ENCODE measurements at regions not wholly inside any gene's neighbourhood (a gene's known extent, or its start where the extent isn't known, plus 50 kb on each side); places are given as distances from the start of the nearest gene placed in this dataset.

DNA sequence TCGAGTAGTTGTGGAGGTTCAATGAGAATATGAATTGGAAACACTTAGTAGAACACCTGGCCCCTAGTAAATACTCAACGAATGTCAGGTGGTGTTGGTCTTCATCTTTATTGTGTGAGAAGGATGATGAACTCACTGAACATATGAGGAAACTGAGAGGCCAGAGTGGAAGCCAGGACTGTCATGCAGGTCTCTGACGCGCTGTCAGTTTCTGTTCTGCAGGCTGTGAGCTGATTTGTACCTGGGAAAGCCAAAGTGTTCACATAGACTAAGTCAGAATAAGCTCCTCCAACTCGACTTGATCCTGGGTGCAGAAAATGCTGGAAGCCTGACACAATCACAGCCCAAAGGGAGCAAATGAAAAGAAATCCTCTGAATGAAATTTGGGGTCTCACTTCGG lies 222.2 kb downstream of the LY86 start:
- no peak for ATAC-seq
- TF ChIP-seq SNAI2 (CRISPR knock-in tag; IDR thresholded peaks at IDR 0.05) (no peak), PPARA (CRISPR knock-in tag; IDR thresholded peaks at IDR 0.05; ENCODE audit: borderline replicate concordance) (no peak), TCF4 (CRISPR knock-in tag; IDR thresholded peaks at IDR 0.05; ENCODE audit: borderline replicate concordance) (no peak), TOX (CRISPR knock-in tag; IDR thresholded peaks at IDR 0.05; ENCODE audit: borderline replicate concordance) (no peak), ISL1 (CRISPR knock-in tag; IDR thresholded peaks at IDR 0.05) (no peak), OSR1 (CRISPR knock-in tag; IDR thresholded peaks at IDR 0.05) (no peak), ARNTL (CRISPR knock-in tag; IDR thresholded peaks at IDR 0.05; ENCODE audit: borderline replicate concordance, low read depth) (no peak), BACH2 (CRISPR knock-in tag; IDR thresholded peaks at IDR 0.05; ENCODE audit: borderline replicate concordance) (no peak)
- TF ChIP-seq, protein P1, sequence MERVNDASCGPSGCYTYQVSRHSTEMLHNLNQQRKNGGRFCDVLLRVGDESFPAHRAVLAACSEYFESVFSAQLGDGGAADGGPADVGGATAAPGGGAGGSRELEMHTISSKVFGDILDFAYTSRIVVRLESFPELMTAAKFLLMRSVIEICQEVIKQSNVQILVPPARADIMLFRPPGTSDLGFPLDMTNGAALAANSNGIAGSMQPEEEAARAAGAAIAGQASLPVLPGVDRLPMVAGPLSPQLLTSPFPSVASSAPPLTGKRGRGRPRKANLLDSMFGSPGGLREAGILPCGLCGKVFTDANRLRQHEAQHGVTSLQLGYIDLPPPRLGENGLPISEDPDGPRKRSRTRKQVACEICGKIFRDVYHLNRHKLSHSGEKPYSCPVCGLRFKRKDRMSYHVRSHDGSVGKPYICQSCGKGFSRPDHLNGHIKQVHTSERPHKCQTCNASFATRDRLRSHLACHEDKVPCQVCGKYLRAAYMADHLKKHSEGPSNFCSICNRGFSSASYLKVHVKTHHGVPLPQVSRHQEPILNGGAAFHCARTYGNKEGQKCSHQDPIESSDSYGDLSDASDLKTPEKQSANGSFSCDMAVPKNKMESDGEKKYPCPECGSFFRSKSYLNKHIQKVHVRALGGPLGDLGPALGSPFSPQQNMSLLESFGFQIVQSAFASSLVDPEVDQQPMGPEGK (CRISPR knock-in tag; IDR thresholded peaks at IDR 0.05; ENCODE audit: borderline replicate concordance), result no peak
- TF ChIP-seq, protein P2, sequence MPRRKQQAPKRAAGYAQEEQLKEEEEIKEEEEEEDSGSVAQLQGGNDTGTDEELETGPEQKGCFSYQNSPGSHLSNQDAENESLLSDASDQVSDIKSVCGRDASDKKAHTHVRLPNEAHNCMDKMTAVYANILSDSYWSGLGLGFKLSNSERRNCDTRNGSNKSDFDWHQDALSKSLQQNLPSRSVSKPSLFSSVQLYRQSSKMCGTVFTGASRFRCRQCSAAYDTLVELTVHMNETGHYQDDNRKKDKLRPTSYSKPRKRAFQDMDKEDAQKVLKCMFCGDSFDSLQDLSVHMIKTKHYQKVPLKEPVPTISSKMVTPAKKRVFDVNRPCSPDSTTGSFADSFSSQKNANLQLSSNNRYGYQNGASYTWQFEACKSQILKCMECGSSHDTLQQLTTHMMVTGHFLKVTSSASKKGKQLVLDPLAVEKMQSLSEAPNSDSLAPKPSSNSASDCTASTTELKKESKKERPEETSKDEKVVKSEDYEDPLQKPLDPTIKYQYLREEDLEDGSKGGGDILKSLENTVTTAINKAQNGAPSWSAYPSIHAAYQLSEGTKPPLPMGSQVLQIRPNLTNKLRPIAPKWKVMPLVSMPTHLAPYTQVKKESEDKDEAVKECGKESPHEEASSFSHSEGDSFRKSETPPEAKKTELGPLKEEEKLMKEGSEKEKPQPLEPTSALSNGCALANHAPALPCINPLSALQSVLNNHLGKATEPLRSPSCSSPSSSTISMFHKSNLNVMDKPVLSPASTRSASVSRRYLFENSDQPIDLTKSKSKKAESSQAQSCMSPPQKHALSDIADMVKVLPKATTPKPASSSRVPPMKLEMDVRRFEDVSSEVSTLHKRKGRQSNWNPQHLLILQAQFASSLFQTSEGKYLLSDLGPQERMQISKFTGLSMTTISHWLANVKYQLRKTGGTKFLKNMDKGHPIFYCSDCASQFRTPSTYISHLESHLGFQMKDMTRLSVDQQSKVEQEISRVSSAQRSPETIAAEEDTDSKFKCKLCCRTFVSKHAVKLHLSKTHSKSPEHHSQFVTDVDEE (CRISPR knock-in tag; IDR thresholded peaks at IDR 0.05), result no peak

DNA sequence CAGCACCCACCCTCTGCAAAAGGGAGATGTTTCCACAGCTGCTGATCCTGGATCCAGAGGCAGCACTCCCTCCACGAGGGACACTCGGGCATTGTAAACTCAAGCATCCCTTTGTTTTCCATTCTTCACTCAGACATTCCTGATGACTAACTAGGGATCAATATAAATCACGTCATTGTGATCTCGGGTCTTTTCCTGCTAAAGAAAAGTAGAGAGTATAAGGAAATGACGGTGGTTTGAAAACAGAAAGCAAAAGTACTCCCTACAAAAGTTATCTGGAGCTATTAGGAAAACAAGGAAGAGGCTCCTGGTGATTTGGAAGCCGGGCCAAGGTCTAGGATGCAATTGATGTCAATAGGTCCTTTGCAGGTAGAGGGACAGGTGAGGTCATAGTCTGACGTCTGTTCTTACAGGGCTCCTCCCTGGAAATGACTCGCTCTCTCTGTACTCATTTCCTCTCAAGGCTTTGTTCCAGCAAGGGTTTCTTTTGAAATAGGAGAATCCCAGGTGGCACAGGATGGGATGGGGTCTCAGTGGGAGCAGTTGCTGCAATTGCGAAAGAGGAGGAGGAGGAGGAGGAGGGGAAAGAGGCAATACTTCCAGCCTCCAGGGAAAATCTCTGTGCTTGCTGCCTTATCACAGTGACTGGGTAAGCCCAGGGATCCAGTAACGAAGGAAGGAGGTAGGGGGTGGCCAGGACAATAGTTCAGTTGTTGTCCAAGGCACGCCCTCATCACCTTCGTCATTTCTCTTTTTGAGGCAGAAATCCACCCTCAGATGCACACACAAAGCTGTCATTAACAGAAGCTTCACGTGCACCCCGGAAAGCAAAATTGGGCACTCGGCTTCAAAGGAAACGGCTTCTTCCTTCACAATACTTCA lies 222.8 kb downstream of the LY86 start:
- no peak for ATAC-seq
- no peak for TF ChIP-seq ZFP3 (CRISPR knock-in tag; IDR thresholded peaks at IDR 0.05)
- no peak for TF ChIP-seq RARB (CRISPR knock-in tag; IDR thresholded peaks at IDR 0.05)
- TF ChIP-seq ZC3H10 (CRISPR knock-in tag; IDR thresholded peaks at IDR 0.05), result no peak
- no peak for TF ChIP-seq ZNF565 (CRISPR knock-in tag; conservative IDR thresholded peaks at IDR 0.05; ENCODE audit: low read depth)

DNA sequence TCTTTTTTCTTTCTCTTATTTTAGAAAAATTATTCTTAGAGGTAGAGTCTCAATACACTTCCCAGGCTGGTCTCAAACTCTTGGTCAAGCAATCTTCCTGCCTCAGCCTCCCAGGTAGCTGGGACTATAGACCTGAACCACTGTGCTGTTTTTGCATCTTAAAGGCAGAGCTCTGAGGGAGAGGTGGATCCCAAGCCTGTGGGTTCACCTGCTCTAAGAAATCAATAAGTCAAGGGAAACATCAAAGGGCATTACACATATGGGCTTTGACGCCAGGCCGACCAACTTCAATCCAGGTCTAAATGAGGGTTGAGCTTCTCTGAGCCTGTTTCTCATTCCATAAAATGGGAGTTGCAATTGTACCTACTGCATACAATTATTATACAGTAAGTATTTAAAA lies 223.9 kb downstream of the LY86 start:
- TF ChIP-seq, protein P3, sequence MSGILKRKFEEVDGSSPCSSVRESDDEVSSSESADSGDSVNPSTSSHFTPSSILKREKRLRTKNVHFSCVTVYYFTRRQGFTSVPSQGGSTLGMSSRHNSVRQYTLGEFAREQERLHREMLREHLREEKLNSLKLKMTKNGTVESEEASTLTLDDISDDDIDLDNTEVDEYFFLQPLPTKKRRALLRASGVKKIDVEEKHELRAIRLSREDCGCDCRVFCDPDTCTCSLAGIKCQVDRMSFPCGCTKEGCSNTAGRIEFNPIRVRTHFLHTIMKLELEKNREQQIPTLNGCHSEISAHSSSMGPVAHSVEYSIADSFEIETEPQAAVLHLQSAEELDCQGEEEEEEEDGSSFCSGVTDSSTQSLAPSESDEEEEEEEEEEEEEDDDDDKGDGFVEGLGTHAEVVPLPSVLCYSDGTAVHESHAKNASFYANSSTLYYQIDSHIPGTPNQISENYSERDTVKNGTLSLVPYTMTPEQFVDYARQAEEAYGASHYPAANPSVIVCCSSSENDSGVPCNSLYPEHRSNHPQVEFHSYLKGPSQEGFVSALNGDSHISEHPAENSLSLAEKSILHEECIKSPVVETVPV (CRISPR knock-in tag; IDR thresholded peaks at IDR 0.05), result no peak
- no peak for TF ChIP-seq ZFP30 (CRISPR knock-in tag; IDR thresholded peaks at IDR 0.05)
- no peak for TF ChIP-seq ISL1 (CRISPR knock-in tag; IDR thresholded peaks at IDR 0.05)
- TF ChIP-seq PPARA (CRISPR knock-in tag; IDR thresholded peaks at IDR 0.05; ENCODE audit: borderline replicate concordance), result no peak
- ATAC-seq, result no peak

DNA sequence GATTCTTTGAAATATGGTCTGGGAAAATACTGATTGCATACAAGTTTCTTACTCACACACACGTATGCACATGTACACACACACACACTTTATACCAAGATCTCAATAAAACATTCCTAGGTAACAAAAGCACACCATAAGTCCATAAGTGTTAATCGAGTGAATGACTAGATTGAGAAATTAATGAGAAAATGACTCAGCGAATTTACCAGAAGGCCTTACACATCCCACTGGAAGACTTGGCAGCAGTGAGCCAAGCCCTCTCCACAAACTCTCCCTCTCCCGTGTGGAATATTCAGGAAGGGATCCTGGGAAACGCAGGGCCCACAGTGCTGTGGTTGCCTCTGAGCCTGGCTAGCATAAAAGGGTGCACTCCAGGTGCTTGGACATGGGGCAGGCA lies 227.2 kb downstream of the LY86 start:
- no peak for ATAC-seq
- TF ChIP-seq, protein P3 (CRISPR knock-in tag; IDR thresholded peaks at IDR 0.05), result no peak
- TF ChIP-seq ISL1 (CRISPR knock-in tag; IDR thresholded peaks at IDR 0.05) (no peak), BACH2 (CRISPR knock-in tag; IDR thresholded peaks at IDR 0.05; ENCODE audit: borderline replicate concordance) (no peak), CSDC2 (CRISPR knock-in tag; IDR thresholded peaks at IDR 0.05) (no peak), ESRRG (CRISPR knock-in tag; IDR thresholded peaks at IDR 0.05) (no peak), PPARA (CRISPR knock-in tag; IDR thresholded peaks at IDR 0.05; ENCODE audit: borderline replicate concordance) (no peak), ZNF70 (CRISPR knock-in tag; IDR thresholded peaks at IDR 0.05) (no peak), ZFP3 (CRISPR knock-in tag; IDR thresholded peaks at IDR 0.05) (no peak), TCF4 (CRISPR knock-in tag; IDR thresholded peaks at IDR 0.05; ENCODE audit: borderline replicate concordance) (no peak), ZNF565 (CRISPR knock-in tag; conservative IDR thresholded peaks at IDR 0.05; ENCODE audit: low read depth) (no peak), ZFP30 (CRISPR knock-in tag; IDR thresholded peaks at IDR 0.05) (no peak)
- TF ChIP-seq, protein P2 (CRISPR knock-in tag; IDR thresholded peaks at IDR 0.05), result no peak

Data from SK-N-SH treated with all-trans-retinoic acid at 6 μM for 48 hours (cell line).